ENCODE measurements at regions not wholly inside any gene's neighbourhood (a gene's known extent, or its start where the extent isn't known, plus 50 kb on each side); places are given as distances from the start of the nearest gene placed in this dataset.

DNA sequence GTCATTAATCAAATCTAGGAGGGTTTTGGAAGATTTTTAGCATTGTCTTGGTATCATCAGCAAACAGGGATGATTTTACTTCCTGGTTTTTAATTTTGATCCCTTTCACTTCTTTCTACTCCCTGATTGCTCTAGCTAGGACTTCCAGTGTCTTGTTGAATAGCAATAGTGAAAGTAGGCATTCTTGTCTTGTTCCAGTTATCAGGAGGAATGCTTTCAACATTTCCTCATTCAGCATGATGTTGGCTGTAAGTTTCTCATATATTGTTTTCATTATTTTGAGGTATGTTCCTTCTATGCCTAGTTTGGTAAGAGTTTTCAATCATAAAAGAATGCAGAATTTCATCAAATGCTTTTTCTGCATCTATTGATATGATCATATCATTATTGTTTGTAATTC, 244.2 kb upstream of the CLEC14A start:
- DNase-seq: no peak

DNA sequence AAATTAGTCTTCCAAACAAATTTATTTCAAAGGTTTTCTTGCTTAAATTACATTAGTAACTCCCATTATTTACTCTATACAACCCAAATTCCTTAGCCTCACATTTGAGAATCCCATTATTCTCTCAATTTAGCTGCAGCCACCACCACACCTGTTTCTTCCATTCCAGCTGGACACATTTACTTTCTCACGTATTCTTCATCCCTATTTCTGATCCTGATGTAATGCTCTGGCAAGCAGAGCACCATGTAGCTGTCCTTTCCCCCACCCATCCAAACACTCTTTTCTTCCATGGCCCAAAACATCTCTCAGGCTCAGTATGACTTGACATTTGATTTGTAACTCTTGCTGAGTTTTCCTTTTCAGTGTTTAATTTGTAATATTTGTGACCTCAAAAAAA, 240.2 kb upstream of the CLEC14A start:
- no peak for DNase-seq

DNA sequence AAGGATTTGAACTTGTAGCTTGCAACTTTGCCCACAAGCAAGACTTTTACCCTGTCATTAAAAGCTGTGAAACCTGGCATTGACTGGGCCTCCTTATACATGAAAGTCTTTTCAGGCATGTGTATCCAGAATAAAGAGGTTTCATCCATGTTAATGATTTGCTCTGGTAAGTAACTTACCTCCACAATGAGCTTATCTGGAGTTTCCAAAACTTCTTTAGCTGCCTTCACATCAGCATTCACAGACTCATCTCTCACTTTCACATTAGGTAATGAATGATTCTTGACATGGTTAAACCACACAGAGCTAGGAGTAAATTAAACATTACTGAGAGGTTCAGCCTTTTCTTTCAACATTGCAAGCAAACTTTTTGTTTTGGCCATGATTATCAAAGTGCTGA, 234.4 kb upstream of the CLEC14A start:
- no peak for DNase-seq

DNA sequence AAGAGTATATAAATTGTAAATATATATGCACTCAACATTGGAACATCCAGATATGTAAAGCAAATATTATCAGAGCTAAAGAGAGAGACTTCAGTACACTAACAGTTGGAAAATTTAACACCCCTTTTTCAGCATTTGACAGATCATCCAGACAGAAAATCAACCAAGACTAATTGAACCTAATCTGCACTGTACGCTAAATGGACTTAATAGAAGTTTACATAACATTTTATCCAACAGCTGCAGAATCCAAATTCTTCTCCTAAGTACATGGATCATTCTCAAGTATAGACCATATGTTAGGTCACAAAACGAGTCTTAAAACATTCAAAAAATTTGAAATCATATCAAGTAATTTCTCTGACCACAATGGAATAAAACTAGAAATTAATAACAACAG, 229.1 kb upstream of the CLEC14A start:
- DNase-seq: no peak

DNA sequence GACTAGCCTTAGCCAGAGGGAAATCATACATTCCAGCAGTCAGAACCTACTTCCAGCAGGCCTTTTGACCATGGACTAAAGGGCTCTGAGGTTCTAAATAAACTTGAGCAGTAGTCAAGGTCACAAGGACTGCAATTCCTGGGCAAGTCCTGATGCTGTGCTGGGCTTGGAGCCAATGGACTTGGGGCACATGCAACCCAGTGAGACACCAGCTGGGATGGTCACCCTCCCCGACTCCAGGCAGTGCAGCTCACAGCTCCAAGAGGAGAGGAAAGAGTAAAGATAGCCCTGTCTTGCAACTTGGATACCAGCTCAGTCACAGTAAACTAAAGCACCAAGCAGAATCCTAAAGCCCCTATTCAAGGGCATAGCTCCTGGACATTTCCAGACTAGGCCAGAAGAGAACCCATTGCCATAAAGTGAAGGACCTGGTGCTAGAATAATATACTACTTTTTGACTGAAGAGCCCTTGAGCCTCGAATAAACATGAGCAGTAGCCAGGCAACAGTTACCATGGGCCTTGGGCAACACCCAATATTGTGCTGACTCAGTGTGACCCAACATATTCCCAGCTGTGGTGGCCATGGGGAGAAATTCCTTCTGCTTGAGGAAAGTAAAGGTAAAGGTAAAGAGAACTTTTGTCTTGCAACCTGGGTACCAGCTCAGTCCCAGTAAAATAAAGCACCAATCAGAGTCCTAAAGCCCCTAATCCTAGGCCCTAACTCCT, 226.2 kb upstream of the CLEC14A start:
- no peak for DNase-seq

DNA sequence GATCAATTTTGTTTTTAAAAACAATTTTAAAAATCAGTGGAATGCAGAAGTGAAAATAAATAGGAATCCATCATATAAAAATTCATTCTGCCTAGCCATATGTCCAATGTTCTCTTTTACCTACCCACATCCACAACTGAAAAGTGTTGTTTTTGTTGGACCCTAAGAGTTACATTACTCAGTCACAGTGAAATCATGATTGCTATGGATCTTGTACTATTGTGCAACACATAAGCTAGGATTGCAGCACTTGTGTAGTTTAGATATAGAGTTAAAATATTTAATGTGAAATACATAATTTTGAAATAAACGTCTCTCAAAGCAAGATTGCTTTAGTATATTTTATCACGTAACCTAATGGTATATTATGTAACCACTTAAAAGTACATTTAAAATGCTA, 213.3 kb upstream of the CLEC14A start:
- no peak for DNase-seq

DNA sequence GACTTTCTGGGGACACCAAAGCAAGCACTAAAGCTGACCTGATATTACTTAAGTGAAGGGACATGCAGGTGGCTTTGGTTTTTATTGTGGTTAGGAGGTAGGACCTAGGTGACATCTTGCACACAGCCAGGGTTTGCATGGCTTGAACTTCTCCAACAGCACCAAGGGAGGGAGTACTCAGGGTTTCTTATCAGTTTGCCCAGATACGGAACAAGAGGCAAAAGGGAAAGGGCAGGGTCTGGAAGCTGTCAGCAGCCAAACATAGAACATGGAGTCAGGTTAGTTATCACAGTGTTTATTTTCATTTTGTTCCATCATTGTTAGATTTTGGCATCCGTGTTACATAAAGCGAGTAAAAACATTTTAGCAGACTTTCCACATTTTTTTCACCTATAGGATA, 186.3 kb upstream of the CLEC14A start:
- DNase-seq: no peak

DNA sequence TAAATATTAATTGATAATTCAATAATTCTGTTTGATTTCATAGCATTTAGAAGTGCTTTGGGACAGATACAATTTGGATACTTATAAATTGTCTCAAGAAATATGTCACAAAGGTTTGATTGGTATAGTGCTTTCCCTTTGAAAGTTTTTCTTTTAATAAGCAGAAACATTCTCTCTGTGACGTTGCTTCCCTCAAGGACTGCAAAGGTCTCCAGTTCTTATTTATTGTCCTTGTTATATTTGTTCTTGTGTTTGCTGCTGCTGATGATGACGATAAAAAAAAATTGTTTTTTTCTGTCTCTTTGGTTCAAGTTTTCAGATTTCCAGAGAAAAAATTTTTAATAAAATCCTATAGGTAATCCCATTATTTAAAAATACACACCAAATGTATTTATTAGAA, 176.3 kb upstream of the CLEC14A start:
- no peak for DNase-seq

DNA sequence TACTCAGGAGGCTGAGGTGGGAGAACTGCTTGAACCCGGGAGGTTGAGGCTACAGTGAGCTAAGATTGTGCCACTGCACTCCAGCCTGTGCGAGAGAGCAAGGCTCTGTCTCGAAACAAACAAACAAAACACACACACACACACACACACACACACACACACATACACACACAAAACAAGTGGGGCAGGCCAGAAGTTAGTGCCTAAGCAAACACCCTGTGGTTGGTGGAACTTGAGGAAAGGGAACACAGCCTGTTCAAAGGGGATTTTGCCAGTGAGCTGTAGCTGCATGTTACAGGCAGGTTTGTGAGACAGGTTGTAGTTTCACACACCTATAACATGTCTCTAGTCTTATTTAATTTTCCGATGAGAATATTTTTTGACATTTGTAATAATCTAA, 175.3 kb upstream of the CLEC14A start:
- no peak for DNase-seq

DNA sequence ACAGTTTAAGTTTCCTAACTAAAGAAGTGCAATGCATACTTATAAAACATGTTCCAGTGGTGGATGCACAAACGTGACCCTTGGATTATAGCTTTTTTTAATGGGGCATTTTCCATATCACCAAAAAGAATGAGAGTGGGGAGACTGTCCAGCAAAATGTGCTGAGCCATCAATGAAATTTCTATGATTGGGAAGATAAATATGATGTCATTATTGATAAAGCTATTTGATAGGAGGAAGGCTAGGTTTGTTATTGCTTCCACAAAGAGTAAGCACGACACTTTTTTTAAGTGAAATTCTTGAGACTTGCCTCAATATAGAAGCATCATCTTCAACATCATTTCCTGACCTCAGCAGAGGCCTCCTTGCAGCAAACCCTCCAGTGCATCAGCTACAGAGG, 174.6 kb upstream of the CLEC14A start:
- no peak for DNase-seq

DNA sequence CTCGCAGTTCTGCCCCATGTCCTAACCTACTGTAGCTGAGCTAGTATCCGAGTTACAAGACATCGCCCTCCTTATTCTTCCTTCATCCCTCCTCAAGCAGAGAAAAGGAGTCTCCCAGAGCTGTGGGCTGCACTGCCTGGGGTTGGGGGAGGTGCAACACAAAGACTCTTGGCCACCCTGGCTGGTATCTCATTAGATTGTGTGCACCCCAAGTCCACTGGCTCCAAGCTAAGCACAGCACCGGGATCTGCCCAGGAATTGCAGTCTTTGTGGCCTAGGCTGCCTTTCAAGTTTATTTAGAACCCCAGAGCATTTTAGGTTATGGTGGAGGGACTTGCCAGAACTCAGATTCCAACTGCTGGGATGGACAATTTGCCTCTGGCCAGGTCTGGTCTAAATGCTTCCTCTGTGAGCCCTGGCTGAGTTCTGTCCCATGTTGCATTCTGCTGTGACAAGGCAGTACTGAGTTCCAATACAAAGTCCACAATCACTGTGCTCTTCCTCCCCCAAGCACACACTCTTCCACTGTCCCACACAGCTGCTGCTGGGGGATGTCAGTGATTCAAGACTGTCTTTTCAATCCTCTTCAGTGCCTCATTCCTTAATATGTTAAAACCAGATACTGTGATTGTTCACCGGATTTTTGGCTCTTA, 169.6 kb upstream of the CLEC14A start:
- DNase-seq: no peak

DNA sequence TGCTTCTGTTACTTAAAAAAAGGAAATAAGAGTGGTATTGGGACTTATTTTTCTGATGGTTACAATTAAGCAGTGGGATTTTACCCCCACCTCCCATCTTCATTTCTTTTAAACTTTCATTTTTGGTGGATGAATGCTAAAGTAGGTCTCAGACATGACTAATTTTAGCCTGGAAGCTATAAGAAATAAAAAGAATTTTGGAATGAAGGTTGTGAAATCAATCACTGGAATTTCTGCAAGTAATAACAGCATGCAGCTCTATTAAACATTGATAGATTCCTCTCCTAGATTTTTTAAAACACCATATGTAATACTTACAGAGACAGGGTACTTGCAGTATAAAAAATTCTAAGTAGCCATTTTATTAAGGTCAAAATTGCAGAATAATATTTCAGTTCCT, 164.2 kb upstream of the CLEC14A start:
- no peak for DNase-seq

DNA sequence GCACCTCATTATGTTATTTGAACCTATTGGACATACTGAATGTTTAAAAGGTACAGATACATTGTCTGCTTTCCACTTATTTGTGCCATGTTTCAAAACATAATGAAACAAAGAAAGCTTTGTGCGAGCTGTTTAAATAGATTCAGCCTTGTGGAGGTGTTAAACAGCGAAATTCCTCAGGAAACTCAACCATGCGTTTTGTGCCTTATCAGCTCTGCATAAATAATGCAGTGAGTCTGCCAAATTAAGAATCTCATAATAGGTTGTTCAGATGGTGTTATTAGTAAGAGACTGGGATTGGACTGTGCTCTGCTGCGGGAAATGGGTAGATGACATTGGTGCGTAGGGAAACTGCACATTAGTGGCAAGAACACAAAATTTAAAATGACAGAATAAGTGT, 163.7 kb upstream of the CLEC14A start:
- DNase-seq: no peak

DNA sequence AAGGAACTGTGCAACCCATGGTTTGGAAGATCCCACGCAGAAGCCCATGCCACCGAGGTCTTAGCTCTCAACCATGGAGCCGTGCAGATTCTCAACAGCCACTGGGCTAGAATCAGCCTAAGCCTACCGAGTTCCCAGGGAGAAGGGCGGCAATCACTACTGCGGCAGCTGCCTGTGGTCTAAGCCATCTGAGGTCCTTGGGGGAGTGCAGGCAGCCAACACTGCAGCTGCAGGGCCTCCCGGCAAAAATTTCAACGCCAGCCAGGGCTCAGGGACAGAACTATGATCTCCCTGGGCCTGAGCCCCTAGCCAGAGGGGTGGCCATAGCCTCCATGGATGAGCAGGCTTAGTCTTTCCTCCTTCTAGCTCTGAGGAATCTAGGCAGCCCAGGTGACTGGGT, 156.8 kb upstream of the CLEC14A start:
- no peak for DNase-seq

DNA sequence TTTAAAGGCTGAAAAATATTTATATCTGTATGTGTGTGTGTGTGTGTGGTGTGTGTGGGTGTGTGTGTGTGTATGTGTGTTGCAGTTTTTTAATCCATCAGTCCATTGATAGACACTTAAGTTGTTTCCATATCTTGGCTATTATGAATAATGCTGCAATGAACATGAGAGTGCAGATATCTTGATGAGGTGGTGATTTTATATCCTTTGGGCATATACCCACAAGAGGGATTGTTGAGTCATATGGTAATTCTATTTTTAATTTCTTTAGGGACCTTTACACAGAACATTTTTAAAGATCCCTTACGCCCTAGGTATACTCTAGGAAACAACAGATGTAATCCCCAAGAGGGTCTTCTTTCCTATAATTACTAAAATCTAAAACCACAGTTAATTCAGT, 154.5 kb upstream of the CLEC14A start:
- DNase-seq: no peak

DNA sequence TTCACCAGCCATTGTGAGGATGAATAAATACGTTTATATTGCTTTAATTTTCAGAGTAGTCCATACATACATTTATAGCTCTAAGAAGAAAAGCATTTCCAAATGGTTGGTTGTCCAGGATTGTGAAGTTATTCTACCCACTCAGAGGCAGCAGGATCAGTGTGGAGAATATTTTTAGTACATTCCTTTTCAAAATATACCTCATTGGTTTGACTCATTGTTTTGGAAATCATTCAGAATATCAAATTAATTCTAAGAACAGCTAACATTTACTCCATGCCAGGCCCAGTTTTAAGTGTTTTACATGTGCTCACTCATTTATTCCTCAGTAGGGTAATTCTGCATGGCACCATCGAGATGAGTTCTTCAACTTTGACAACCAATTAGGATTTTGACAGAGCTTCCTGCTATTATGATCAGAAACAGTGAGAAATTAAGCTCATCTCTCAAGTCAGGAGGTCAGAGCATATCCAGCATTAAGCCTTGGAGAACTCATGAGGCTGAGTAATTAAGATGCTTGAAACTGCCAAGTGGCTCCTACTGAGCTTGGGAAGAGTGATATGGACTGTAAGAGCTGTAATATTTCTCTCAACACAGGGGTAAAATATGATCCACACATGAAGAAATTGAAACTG, 153.3 kb upstream of the CLEC14A start:
- no peak for DNase-seq

DNA sequence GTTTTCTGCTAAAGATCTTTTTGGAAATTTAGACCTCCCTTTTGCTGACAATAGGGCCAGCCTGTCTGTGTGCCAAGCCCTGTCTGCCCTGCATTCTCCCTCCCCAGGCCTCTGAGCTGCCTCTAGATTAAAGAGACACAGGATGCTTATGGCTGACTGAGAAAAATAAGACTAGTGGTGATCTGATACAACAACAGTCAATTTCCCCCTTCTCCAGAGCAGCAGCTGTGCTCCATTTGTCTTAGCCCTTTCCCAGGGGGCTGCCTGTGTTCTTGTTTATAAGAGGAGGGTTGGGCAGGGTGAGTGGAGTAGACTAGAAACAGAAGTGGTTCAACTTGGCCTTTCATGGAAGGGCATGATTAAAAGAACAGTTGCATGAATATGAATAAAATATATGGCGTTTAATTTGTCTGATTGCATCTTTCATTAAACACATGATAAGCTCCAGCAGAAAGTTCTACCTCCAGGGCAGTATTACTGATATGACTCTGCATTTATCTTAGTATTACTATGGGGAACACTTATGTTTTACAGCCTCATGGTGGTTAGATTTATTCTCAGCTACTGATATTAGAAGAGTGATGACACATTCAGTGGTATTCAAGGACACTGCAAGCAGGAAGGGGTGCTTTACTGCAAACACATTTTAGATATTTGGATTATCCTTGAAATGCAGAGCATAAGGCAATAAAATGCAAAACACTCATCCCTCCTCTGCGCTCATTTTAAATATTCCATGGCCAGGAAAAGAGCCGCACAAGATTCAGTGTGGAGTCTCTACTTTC, 150.2 kb upstream of the CLEC14A start:
- DNase-seq: no peak

DNA sequence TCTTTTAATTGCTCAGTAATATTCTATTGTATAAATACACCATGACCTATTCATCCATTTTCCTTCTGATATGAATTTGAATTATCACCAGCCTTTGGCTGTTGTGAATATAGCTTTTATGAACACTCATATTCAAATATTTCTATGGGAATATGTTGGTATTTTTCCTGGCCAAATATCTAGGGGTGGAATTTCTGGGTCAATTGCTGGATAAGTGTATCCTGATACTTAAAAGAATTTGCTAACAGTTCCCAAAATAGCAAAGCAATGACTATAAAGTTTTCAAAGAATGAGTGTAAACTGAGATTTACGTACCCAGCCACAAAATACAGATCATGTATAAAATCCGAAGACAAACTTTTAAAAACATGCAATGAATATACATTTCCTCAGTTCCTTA, 148.7 kb upstream of the CLEC14A start:
- no peak for DNase-seq

DNA sequence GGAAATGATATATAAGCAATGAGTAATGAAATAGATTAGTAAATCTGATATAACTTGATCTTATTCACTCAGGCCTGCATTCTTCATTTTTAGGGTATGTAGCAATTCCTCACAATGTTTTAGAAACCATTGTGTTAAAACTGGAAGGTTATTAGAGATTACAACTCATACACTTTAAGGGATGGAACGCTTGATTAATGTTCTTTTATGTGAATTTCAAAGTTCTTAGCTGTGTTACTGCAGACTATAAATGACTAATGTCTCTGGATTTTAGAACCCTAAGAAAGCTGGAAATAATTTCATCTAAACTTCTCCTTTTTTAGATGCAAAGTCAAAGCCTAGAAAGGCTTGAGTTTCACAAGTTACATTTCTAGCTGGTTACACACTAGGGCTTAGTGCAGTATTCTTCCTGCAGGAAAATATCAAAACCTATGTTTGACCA, 148.2 kb upstream of the CLEC14A start:
- DNase-seq: no peak

DNA sequence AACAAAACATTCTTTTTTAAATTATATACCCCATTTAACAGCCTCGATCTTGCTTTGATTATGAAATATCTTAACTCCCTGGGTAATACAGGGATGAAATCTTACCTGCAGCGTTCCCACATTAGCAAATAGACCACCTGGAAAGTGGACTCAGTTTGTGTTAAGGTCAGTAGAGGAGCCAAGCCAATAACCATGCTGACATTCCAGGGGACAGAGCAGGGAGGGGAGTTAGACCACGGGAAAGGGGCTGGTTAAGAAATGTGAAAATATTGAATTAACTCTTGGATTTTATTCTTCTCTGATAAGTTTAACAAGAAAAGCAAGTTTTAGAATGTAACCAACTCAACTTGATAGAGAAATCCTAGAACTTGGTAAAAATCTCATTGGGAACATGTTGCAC, 144.9 kb upstream of the CLEC14A start:
- no peak for DNase-seq

DNA sequence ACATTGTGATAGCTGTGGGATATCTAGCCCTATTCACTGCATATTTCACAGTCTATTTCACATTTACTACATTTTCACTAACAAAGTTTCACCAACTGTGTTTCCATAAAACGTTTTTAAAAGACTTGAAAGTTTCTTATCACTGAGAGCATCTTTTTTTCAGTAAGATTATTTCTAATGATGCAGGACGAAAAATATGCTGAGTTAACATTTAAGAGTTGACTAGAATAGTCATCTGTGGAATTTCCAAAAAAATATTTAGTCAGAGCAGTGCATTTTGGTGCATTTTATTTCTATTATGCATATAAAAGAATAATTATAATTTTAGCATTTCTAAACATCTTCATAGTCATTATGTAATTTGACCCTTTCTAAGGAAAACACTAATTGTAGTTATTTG, 143.8 kb upstream of the CLEC14A start:
- no peak for DNase-seq

DNA sequence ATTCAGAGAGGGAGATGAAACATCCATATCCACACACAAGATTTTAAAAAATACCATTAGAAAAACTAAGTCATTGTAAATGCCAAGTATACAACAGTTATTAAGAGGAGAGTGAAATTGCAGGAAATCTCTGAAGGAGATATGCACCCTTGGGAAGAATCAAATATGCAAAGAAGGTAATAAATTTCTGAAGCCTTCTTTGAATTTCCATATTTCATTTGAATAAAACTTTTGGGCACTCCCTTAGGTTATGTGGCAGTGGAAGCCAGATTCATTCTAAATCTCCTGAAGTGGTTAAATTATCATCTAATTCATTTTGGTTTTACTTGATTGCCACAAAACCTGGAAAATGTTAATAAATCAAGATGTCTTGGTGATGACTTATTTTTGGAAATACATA, 138.9 kb upstream of the CLEC14A start:
- DNase-seq: no peak

DNA sequence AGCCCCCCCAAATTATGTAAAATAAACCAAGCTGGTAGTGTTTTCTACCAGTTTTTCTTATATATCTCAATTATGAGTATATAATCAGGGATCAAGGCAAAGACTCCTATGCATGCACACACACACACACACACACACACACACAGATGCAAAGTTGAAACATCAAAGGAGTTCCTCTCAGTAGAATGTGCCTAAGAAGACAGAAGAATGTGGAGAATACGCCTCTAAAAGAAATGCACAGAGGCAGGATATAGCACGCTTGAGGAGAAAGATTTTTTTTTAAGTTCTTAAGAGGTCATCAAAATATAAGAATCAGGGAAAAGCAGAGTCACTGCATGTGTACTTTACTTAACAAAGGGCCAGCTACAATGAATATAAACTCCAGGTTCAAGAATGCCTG, 138.2 kb upstream of the CLEC14A start:
- no peak for DNase-seq

DNA sequence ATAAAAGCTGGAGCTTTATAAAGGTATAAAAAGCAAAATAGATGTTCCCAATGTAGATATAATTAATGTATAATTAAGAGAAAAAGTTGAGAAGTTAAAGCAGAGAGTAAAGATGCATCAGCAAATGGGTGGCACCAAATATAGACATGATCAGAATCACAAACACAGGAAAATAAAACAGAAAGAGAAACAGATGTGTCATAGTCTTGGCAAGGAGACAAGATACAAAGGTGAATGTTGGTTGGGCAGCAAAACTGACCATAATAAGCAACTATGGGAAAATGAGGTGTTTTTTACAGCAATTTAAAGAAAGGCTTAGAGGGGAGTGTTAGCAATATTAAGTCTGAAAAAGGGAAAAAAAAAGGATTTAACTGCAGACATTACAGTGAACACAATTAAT, 135.4 kb upstream of the CLEC14A start:
- no peak for DNase-seq
